ENCODE measurements at regions not wholly inside any gene's neighbourhood (a gene's known extent, or its start where the extent isn't known, plus 50 kb on each side); places are given as distances from the start of the nearest gene placed in this dataset.

DNA sequence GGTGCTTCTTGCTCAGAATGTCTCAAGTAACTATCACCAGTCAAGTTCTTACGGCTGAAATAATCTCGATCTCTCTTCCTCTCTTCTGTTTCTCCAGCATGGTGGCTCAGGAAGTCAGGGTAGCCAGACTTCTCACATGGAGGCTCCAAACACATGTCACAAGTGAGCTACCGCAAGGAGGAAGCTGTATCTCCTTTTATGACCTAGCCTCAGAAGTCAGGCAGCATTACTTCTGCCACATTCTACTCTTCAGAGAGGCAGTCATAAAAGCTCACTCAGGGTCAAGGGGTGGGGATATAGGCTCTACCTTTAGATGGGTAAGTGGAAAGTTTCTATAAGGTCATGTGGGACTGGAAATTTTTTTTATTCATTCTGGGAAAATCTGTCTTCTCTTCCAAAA, 86.6 kb upstream of the NEO1 start:
- DNase-seq: no peak

DNA sequence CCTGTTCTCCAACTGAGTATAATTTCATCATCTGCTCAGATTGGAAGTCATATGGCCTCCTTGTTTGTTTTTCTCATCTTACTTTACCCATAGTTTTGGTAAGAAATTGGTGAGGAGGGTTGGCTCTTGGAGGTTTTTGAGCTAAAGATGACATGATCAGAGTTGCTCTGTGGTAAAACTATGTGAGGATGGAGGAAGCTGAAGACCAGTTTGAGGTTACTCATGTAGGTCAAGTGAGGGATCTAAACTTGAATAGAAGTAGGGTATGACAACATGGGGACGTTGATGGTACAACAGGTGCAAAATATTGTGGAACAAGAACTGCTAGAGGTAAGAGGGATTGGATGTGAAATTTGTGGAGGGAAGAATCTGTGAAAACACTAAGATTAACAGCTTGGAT, 87.7 kb upstream of the NEO1 start:
- no peak for DNase-seq

DNA sequence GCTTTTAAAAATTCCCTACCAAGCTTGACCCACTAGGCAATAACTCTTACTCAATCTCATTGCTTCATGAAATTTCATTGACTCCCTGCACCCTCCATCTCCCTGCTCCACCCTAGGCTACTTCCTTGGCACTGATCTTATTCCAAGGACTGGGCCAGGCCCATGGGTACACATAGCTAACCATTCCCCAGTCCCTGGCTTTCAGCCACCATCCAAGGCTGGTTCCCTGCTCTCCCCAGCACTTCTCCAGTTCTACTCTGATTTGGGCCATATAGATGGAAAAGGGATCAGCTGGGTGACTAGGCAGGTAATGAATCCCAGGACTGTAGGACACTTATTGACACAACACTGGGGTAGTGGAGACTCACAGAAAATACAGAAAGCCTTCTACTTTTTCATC, 88.1 kb upstream of the NEO1 start:
- no peak for DNase-seq

DNA sequence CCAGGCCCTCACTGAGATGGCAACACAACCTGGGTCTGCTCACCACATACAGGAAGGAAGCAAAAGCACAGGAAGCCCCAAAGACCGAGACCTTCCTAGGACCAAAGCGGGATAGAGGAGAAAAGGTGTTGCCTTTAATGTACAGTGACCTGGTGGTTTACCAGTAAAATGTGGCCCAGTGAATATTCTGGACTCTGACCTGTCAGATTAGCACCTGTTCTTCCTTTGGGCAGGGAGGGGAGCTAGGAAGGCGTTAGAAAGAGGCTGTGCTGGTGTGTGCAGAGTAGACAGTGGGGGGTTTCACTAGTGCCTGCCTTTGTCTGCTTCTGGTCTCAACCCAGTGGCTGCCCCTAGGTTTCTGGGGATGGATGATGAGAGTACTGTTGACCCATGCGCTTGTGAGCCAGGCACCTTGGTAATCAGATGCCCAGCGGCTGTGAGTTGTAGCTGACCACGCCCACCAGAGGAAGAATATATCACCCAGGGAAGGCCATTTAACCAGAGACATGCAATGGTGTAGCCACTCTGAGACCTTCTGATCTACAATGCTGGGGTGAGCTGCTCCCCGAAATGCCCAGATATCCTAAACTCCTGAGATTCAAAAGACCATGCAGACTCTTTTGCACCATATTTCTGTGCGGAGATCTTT, 90.1 kb upstream of the NEO1 start:
- no peak for DNase-seq

DNA sequence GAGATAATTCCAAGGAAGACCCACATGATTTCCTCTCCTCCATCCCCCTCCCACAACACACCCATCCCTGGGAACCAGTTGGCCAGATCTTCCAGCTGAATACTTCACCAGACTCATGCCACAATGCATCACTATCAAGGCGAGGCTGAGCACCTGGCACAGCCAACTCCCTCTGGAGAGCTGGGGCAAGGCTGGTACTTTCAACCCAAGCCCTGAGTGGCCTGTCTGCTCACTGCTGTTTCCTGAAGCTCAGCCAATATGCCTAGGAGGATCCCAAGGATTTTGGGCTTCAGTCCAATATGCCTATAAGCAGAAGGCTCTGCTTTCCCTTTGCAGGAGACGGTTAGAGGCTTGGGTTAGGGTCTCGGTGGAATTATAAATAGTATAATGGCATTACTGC, 90.9 kb upstream of the NEO1 start:
- DNase-seq: no peak

DNA sequence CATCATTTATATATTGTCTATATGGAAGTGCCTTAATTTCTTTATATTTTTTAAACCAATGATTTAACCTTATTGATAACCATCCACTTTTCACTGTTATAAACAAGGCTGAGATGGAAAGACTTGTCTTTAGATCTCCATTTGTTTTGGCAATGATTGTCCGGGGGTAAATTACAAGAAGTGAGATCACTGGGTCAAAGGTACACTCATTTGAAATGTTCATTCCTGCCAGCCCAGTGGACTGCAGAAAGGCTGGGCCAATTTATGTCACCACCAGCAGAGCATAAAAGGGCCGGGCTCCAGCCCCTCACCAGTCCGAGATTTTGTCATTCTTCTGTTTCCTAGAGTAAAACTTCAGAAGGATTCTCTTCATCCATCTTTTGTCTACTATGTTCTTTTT, 93.6 kb upstream of the NEO1 start:
- no peak for DNase-seq

DNA sequence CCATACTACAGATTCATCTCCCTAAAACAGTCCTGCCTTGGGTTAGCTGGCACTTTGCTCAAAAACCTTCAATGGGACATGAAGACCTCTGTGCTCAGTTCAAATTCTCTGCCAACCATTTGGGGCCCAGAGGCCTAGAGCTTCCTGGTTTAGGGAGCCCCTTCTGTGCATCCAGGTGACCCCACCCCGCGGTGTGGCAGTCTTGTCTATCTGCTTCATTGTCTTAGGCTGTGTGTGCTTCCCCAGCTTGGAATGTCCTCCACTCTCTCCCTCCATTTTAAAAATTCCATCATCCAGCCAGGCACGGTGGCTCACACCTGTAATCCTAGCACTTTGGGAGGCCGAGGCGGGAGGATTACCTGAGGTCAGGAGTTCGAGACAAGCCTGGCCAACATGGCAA, 99.0 kb upstream of the NEO1 start:
- DNase-seq: no peak

DNA sequence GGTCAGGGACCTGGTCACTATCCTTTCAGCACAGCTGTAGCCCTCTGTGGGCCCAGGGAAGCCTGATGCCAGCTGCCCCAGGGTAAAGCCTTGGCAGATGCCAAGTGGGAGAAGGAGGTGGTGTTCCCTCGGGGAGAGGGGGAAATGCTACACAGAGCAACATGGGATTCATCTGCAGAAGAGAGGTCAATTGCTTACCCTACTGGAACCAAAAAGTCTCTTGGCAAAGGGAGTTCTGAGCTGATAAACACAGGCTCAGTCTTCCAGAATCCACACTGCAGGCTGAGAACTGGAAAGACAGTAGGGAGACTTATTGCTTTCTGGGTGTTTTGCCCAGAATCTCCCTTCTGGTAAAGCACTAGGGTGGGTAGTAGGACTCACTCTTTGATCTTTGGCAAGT, 100.1 kb upstream of the NEO1 start:
- DNase-seq: no peak

DNA sequence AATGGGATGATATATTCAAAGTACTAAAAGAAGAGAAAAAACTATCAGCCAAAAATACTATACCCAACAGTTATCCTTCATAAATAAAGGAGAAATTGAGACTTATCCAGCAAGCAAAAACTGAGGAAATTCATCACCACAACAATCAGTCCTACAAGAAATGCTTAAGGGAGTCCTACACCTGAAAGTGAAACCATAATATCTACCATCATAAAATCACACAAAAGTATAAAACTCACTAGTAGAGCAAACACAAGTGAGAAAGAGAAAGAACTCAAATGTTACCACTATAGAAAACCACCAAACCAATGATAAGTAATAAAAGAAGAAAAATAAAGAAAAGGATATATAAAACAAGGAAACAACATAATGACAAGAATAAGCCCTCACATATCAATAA, 103.6 kb upstream of the NEO1 start:
- no peak for DNase-seq

DNA sequence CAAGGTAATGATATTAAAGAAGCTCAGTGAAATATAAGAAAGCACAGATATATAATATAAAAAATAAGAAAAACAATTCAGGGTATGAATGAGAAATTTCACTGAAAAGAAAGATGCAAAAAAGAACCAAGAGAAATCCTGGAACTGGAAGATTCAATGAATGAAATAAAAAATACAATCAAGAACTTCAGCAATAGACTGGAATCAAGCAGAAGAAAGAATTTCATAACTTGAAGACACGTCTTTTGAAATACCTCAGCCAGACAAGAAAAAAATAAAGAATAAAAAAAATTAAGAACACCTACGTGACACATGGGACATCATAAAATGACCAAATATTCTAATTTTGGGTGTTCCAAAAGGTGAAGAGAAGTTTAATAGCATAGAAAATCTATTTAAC, 104.6 kb upstream of the NEO1 start:
- no peak for DNase-seq

DNA sequence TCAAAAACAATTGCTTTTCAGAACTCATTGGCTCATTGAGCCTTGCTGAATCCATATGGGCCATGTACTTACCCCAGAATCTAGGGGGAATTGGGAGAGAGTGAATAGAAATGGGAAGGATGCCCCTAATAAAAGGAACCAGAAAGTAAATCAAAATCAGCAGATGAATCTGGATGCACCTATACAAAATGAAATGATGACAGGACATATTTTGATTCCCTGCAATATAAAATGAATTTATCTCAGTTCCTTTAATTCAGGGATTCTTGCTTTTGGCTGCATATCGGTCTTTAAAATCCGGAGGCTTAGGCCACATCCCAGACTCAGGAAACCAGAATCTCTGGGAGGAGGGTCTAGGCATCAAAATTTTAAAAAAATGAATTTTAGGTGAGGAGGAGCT, 107.7 kb upstream of the NEO1 start:
- no peak for DNase-seq

DNA sequence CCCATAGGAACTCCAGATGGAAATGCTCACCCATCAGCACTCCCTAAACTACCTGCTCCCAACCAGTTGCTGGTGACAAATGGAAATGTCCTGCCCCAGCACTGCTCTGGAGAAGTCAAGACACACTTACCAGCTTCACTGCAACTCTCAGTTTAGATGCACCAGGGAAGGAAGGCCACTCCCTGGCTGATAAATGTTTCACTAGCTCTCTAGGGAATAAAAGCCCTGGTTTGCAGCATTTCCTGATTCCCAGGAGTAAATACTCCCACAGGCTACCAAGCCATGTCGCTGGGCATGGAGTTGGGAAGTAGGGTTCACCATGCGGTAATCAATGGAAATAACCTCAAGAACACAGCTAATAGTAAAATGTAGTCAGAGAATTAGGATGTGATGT, 112.0 kb upstream of the NEO1 start:
- DNase-seq: no peak

DNA sequence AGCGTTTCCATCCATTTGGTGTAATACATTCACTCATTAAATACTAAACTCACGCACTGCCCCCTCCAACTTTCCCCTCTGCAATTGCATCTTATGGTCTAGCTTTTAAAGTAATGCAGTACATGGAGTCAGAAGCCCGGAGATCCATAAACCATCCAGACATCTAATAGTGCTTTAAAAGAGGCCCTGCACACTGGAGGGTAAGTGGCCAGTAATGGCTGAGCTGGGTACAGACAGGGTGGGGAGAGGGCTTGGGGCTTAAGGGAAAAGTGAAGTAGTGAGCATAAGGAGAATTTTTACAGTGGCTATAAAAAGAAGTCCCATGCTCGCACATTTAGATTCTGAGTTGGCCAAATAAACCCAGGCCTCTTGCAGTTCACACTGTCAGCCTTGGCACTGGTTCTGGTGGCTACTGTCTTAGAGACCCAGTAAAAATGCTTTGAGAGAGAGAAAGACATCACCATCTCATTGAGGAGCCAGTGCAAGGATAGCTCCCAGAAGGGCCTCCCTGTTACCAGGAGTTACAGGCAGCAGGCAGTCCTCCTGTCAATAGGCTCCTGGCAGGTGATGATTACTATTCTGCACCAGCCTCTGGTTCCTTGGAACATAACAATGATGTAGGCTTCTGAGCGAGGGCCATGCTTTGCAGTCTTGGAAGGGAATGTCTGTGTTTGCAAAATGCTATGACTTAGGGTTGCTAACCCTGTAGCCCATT, 112.6 kb upstream of the NEO1 start:
- DNase-seq: no peak

DNA sequence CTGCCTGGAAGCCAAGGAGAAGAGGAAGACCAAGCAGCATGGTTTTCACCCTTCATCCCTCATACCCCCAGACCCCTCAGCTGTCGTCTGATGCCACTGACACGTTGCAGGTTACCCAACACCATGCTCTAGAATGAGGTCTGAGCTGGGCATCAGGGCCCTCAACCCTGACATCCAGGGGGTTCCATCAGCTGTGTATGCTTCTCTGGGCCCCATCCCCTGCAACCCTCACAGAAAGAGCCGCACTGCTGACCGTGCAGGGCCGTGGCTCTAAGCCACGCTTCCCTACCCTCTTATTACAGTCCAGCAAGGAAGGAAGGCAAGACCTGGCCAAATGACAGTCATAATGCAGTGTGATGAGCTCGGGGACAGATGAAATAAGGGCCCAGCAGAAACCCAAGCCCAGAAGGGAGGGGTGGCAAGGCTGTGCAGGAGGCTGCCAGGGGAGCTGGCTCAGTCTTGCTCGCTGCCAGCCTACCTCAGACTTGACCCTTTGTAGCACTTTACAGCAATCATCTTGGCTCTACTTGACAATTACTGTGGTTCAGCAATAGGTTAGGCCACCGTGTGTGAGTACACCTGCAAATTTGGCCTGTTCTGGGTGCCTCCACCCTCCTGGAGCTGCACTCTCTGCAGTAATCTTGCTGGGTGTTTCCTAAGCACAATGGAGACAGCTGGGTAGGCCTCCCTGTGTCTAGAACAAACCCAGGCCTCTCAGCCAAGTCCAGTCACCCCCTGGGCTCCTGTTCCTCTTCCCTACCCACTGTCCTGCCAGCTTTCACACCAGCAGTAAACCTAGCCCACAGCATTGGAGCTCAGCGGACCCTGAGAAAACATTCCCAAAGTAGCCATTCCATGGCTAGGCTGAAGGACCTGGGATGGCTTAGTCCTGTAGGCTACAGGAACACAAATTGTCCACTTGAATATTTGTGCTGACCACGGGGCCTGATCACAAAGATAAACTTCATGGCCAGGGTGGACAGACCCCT, 115.3 kb upstream of the NEO1 start:
- DNase-seq: no peak

DNA sequence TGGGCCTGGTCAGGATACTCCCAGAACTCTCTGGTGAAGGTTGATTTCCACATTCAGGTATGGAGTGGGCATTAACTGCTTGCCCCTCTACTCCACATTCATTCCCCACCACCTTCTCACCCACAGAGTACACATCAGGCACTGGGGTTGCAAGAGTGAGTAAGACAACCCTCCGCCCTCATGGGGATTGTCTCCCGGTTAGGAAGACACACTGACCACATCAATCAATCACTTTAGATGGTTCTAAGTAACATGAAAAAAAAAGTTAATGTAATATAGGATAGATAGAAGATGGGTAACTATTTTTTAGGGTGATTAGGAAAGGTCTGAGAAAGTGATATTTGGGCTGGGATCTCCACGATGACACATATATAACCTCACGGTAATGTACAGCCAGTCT, 116.0 kb upstream of the NEO1 start:
- DNase-seq: no peak

DNA sequence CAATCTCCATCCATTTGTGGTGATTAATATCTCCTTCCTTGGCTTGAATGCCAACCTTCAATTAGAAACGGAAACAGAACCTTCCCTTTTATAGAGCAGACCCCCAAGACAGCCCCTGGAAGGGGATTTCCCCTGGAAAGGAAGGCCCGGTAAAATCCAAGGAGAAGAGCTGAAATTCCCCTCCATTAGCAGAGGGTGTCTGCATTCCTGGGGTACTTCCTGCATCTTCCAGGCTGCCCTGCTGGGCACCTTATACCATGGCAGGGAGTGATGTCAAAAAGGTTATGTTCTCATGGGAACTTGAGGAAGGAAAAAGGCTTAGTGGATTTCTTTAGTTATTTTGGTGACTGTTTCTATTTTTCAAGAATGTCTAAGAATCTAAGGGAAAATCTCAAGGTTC, 116.7 kb upstream of the NEO1 start:
- no peak for DNase-seq

DNA sequence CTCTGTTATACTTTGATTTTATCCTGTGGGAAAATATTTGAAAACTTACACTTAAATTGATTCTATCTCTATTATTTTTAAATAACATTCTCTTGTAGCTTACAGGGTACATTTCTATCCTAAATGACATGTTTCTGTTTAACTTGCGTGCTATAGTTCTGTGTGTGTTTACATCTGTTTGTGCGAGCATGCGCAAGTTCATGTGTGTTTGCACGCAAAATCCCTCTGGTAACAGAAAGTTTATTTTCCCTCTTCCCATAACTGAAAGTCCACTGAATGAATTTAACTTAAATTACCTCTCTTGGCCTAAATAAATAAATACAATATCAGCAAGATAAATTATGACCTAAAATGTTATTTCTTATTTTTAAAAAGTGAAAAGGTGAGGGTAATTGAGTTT, 117.3 kb upstream of the NEO1 start:
- DNase-seq: no peak

DNA sequence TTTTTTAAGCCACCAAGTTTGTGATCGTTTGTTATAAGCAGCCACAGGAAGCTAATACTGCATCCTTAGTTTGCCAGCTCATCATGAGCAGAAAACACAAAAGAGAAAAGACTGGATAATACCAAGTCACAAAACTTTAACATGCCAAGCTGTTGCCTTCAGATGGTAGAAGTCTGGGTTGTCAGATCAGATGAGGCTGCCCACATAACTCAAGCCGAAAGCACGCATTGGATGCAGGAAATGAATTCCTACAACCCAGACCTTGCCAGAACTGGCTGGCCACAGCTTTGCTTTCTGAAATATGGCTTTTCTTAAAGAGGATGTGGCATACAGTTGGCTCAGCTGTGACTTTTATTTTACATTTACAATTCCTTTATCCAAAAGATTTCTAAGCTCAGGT, 118.3 kb upstream of the NEO1 start:
- DNase-seq: no peak

DNA sequence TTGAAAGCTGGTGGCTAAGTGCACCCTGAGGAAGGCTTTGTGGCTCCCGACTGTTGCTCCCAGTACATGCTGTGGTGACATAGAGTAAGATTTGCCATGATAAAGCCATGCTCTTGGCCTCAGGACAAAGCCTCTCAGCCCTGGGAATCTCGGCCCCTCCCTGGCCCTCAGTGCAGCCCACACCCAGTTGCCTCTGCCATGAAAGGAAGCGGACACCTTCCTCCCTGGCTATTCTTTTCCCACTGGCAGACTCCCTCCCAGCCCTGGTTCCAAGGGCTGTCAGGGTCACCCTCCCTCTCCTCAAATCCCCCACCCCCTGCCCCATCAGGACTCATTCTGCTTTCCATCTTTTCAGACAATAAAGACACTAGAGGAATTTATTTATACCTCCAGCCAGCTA, 119.8 kb upstream of the NEO1 start:
- DNase-seq: no peak

DNA sequence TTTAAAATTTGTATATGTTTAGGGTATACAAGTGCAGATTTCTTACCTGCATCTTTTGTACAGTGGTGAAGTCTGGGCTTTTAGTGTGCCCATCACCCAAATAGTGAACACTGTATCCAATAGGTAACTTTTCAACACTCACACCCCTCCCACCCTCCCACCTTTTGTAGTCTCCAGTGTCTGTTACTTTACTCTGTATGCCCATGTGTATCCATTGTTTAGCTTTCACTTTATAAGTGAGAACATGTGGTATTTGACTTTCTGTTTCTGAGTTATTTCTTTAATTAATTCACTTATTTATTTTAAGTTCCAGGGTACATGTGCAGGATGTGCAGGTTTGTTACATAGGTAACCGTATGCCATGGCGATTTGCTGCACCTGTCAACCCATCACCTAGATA, 124.8 kb upstream of the NEO1 start:
- no peak for DNase-seq

DNA sequence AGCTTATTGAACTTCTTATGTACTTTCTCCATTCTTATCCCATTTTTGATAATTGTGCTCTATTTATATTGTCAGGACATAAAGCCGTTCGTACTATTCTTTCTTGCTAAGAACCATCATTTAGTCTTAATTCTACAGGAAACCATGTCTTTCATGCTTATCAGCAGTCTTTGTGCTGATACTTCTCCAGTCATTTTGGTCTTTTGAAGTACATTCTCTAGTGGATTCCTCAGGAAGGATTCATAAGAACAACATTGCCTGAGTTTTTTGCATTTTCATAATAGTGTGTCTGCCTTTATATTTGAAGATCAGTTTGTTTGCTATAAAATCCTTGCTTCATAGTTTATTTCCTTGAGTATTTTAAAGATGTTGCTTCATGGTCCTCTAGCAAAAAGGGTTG, 126.6 kb upstream of the NEO1 start:
- no peak for DNase-seq

DNA sequence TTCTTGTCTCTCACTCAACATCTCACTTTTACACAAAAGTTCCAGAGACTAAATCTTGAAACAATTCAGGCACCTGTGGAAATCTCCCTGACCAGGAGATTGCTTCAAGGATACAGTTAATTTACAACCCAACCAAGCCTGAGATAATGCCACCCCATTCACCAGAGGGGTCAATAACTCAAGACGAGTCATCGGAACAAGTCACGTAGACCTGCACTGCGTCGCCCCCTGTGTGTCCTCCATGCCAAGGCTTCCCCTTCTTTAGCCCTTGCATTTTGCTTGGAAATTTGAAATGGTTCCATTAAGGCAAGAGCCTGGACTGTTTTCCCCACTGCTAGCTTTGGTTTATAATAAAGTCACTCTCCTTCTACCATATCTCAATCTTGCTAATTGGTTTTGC, 129.0 kb upstream of the NEO1 start:
- DNase-seq: peak; percentile 26

DNA sequence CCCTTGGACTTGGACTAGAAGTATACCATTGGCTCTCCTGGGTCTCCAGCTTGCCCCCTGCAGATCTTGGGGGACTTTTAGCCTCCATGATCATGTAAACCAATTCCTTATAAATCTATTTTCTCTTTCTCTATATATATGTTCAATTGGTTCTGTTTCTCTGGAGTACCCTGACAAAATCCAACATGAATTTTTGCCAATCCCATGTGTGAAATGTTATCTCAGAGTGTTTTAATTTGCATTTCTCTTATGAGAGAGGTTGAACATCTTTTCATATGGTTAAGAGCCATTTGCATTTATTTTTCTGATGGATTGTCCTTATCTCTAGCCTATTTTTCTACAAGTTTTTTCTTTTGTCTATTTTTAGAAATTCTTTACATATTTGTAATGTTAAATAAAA, 131.7 kb upstream of the NEO1 start:
- DNase-seq: no peak

DNA sequence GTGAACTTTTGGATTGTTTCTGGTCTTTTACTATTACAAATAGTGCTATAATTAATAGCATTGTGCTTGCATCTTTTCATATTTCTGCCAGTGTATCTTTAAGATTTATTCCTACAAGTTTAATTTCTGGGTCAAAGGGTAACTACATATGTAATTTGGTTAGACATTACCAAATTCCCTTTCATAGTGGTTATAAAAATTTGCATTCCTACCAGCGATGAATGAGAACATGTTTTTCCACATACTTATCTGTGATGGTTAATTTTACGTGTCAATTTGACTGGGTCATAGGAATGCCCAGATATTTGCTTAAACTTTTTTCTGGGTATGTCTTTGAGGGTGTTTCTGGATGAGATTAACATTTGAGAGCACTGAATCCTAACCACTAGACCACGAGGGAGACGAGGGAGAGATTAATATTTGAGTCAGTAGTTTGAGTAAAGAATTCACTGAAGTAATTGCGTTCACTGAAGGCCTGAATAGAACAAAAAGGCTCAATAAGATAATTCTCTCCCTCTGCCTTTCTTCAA, 132.3 kb upstream of the NEO1 start:
- no peak for DNase-seq
